ENCODE measurements at regions not wholly inside any gene's neighbourhood (a gene's known extent, or its start where the extent isn't known, plus 50 kb on each side); places are given as distances from the start of the nearest gene placed in this dataset.

- no peak overlapping the region for H3K4me3 ChIP-seq
- intact Hi-C loops (cut with DNase I; ENCODE audit: low total_unique reads) = no loop called here
- no peaks in the 10 kb centered on the region for H3K9me3 ChIP-seq
- H3K36me3 ChIP-seq = no peaks in the 10 kb centered on the region
- no peak for TF ChIP-seq CTCF (IDR thresholded peaks at IDR 0.05)
- peaks cover 0 to 6% of the 10 kb centered on the region in 2 donors for H3K27me3 ChIP-seq
- no peak for DNase-seq
- no peaks in the 10 kb centered on the region for H3K4me1 ChIP-seq
- no peak overlapping the region for H3K27ac ChIP-seq
Observed at GRCh38 chr11:96447208-96448110, 57.6 kb downstream of the JRKL start.

- Histone ChIP-seq H3K9me3 (no peaks in the 10 kb centered on the region), H3K4me1 (no peaks in the 10 kb centered on the region), H3K4me3 (no peak overlapping the region), H3K36me3 (no peaks in the 10 kb centered on the region), H3K27me3 (peaks cover 0 to 6% of the 10 kb centered on the region in 2 donors), H3K27ac (no peak overlapping the region)
- intact Hi-C loops (cut with DNase I; ENCODE audit: low total_unique reads) = no loop called here
- no peak for TF ChIP-seq CTCF (IDR thresholded peaks at IDR 0.05)
- DNase-seq = no peak
Observed at GRCh38 chr11:96448225-96448624, 58.4 kb downstream of the JRKL start.

- no peak for TF ChIP-seq CTCF (IDR thresholded peaks at IDR 0.05)
- Histone ChIP-seq H3K4me1 (no peaks in the 10 kb centered on the region), H3K27me3 (no peaks in the 10 kb centered on the region), H3K9me3 (no peaks in the 10 kb centered on the region), H3K36me3 (no peaks in the 10 kb centered on the region), H3K4me3 (no peak overlapping the region), H3K27ac (no peak overlapping the region)
- DNase-seq = no peak
- intact Hi-C loops (cut with DNase I; ENCODE audit: low total_unique reads) = no loop called here
Observed at GRCh38 chr11:96456111-96456510, 66.3 kb downstream of the JRKL start.

GRCh38 chr11:96459751-96460150 lies 69.9 kb downstream of the JRKL start:
- Histone ChIP-seq H3K27ac (no peak overlapping the region), H3K9me3 (no peaks in the 10 kb centered on the region), H3K4me3 (no peak overlapping the region), H3K36me3 (no peaks in the 10 kb centered on the region), H3K4me1 (peaks cover 0 to 7% (median 0%) of the 10 kb centered on the region in 4 donors), H3K27me3 (no peaks in the 10 kb centered on the region)
- TF ChIP-seq CTCF (IDR thresholded peaks at IDR 0.05) = no peak
- no peak for DNase-seq
- intact Hi-C loops (cut with DNase I; ENCODE audit: low total_unique reads) = no loop called here

- no peaks in the 10 kb centered on the region for H3K27me3 ChIP-seq
- intact Hi-C loops (cut with DNase I; ENCODE audit: low total_unique reads) = no loop called here
- no peak for TF ChIP-seq CTCF (IDR thresholded peaks at IDR 0.05)
- DNase-seq = no peak
- no peak overlapping the region for H3K27ac ChIP-seq
- H3K9me3 ChIP-seq = no peaks in the 10 kb centered on the region
- H3K36me3 ChIP-seq = no peaks in the 10 kb centered on the region
- H3K4me1 ChIP-seq = peaks cover 0 to 7% (median 0%) of the 10 kb centered on the region in 4 donors
- H3K4me3 ChIP-seq = no peak overlapping the region
Observed at GRCh38 chr11:96461871-96462270, 72.1 kb downstream of the JRKL start.

Data from tibial artery (tissue), 4 donors.